ENCODE measurements at regions not wholly inside any gene's neighbourhood (a gene's known extent, or its start where the extent isn't known, plus 50 kb on each side); places are given as distances from the start of the nearest gene placed in this dataset.

DNA sequence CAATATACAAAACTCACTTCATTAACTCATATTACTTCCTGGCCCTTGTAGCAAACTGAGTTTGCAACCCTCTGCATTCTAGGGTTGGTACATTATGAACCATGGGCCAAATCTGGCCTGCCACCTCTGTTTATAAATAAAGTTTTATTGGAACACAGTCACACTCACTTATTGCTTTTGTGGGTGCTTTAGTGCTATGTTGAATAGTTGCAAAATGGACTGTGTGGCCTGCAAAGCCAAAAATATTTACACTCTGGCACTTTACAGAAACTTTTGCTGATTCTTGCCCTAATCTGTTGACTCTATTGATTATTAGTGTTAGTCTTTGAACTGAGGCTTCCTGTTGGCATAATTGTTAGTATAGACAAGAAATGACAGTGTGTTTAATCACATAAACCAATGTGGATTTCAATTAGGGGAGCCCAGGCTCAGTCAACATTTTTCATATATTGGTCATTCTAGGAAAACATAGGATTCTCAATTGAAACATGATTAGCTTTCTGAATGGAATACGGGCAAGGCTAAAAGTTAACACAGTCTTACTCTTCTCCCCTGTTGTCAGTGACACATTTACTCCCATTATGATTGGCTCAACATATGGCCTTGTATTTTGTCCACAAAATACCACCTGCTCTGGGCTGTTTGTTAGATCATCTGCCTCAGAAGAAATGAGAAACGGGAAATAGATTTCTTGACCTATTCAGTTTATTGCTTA lies 241.9 kb upstream of the ZFP64 start:
- TF ChIP-seq, protein P1, sequence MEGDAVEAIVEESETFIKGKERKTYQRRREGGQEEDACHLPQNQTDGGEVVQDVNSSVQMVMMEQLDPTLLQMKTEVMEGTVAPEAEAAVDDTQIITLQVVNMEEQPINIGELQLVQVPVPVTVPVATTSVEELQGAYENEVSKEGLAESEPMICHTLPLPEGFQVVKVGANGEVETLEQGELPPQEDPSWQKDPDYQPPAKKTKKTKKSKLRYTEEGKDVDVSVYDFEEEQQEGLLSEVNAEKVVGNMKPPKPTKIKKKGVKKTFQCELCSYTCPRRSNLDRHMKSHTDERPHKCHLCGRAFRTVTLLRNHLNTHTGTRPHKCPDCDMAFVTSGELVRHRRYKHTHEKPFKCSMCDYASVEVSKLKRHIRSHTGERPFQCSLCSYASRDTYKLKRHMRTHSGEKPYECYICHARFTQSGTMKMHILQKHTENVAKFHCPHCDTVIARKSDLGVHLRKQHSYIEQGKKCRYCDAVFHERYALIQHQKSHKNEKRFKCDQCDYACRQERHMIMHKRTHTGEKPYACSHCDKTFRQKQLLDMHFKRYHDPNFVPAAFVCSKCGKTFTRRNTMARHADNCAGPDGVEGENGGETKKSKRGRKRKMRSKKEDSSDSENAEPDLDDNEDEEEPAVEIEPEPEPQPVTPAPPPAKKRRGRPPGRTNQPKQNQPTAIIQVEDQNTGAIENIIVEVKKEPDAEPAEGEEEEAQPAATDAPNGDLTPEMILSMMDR (IDR thresholded peaks at IDR 0.05; ENCODE audit: poor library complexity, severe bottlenecking) = no peak
- TF ChIP-seq, protein P2, sequence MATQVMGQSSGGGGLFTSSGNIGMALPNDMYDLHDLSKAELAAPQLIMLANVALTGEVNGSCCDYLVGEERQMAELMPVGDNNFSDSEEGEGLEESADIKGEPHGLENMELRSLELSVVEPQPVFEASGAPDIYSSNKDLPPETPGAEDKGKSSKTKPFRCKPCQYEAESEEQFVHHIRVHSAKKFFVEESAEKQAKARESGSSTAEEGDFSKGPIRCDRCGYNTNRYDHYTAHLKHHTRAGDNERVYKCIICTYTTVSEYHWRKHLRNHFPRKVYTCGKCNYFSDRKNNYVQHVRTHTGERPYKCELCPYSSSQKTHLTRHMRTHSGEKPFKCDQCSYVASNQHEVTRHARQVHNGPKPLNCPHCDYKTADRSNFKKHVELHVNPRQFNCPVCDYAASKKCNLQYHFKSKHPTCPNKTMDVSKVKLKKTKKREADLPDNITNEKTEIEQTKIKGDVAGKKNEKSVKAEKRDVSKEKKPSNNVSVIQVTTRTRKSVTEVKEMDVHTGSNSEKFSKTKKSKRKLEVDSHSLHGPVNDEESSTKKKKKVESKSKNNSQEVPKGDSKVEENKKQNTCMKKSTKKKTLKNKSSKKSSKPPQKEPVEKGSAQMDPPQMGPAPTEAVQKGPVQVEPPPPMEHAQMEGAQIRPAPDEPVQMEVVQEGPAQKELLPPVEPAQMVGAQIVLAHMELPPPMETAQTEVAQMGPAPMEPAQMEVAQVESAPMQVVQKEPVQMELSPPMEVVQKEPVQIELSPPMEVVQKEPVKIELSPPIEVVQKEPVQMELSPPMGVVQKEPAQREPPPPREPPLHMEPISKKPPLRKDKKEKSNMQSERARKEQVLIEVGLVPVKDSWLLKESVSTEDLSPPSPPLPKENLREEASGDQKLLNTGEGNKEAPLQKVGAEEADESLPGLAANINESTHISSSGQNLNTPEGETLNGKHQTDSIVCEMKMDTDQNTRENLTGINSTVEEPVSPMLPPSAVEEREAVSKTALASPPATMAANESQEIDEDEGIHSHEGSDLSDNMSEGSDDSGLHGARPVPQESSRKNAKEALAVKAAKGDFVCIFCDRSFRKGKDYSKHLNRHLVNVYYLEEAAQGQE (IDR thresholded peaks at IDR 0.05; ENCODE audit: borderline replicate concordance) = no peak
- TF ChIP-seq TAF1 (IDR thresholded peaks at IDR 0.05; ENCODE audit: low read depth) = no peak
- no peak for TF ChIP-seq MXI1 (conservative IDR thresholded peaks at IDR 0.05; ENCODE audit: poor library complexity, severe bottlenecking)
